ENCODE measurements at regions not wholly inside any gene's neighbourhood (a gene's known extent, or its start where the extent isn't known, plus 50 kb on each side); places are given as distances from the start of the nearest gene placed in this dataset.

- TF ChIP-seq POLR2A (IDR thresholded peaks at IDR 0.05): no peak
- TF ChIP-seq, protein P1, sequence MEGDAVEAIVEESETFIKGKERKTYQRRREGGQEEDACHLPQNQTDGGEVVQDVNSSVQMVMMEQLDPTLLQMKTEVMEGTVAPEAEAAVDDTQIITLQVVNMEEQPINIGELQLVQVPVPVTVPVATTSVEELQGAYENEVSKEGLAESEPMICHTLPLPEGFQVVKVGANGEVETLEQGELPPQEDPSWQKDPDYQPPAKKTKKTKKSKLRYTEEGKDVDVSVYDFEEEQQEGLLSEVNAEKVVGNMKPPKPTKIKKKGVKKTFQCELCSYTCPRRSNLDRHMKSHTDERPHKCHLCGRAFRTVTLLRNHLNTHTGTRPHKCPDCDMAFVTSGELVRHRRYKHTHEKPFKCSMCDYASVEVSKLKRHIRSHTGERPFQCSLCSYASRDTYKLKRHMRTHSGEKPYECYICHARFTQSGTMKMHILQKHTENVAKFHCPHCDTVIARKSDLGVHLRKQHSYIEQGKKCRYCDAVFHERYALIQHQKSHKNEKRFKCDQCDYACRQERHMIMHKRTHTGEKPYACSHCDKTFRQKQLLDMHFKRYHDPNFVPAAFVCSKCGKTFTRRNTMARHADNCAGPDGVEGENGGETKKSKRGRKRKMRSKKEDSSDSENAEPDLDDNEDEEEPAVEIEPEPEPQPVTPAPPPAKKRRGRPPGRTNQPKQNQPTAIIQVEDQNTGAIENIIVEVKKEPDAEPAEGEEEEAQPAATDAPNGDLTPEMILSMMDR (IDR thresholded peaks at IDR 0.05): no peak
Observed at GRCh38 chr13:30821421-30821820, 84.7 kb upstream of the MEDAG start.
